Glutamatergic neuron (in vitro differentiated cells): ENCODE measurements at regions not wholly inside any gene's neighbourhood (a gene's known extent, or its start where the extent isn't known, plus 50 kb on each side); places are given as distances from the start of the nearest gene placed in this dataset.

Source experiments
- DNase-seq: peaks from one replicate; pipeline ENCODE4 v3.0.0; 2022
- H3K27ac Mint-ChIP-seq: one replicate; pipeline ENCODE4 v1.8.0; 2020; ENCODE audit warnings: mild to moderate bottlenecking, mixed read lengths, inconsistent platforms; ENCODE audit not compliant: unreplicated experiment
- H3K27me3 Mint-ChIP-seq: one replicate; pipeline ENCODE4 v1.8.0; 2020; ENCODE audit warnings: mild to moderate bottlenecking, moderate library complexity, mixed read lengths, inconsistent platforms; ENCODE audit not compliant: unreplicated experiment
- H3K36me3 Mint-ChIP-seq: one replicate; pipeline ENCODE4 v1.8.0; 2020; ENCODE audit warnings: mild to moderate bottlenecking, mixed read lengths, inconsistent platforms; ENCODE audit not compliant: unreplicated experiment
- H3K4me1 Mint-ChIP-seq: one replicate; pipeline ENCODE4 v1.8.0; 2020; ENCODE audit warnings: mild to moderate bottlenecking, low read depth, mixed read lengths, inconsistent platforms; ENCODE audit not compliant: unreplicated experiment
- H3K4me3 Mint-ChIP-seq: one replicate; pipeline ENCODE4 v1.8.0; 2020; ENCODE audit warnings: mild to moderate bottlenecking, mixed read lengths, inconsistent platforms; ENCODE audit not compliant: unreplicated experiment
- H3K9me3 Mint-ChIP-seq: one replicate; pipeline ENCODE4 v1.8.0; 2020; ENCODE audit warnings: mild to moderate bottlenecking, moderate library complexity, mixed read lengths, inconsistent platforms; ENCODE audit not compliant: unreplicated experiment
- CTCF ChIP-seq: fragments of 200-600 bp; sonication (generic); IDR thresholded peaks from one replicate; pipeline ENCODE4 v1.5.0; 2021; ENCODE audit not compliant: partially characterized antibody, unreplicated experiment

- H3K4me1 Mint-ChIP-seq = no peaks in the 10 kb centered on the region
- no peak for DNase-seq
- H3K9me3 Mint-ChIP-seq = peaks cover 7% of the 10 kb centered on the region
- H3K36me3 Mint-ChIP-seq = no peaks in the 10 kb centered on the region
- H3K27me3 Mint-ChIP-seq = peaks cover 3% of the 10 kb centered on the region
- no peak for TF ChIP-seq CTCF
- H3K4me3 Mint-ChIP-seq = no peak overlapping the region
- H3K27ac Mint-ChIP-seq = no peak overlapping the region
These were observed 70.1 kb upstream of the VRK1 start for GRCh38 chr14:96727073-96727472.

GRCh38 chr14:96727491-96727890 is 69.7 kb upstream of the VRK1 start:
- H3K9me3 Mint-ChIP-seq = peaks cover 7% of the 10 kb centered on the region
- no peaks in the 10 kb centered on the region for H3K36me3 Mint-ChIP-seq
- H3K4me1 Mint-ChIP-seq = no peaks in the 10 kb centered on the region
- no peak overlapping the region for H3K4me3 Mint-ChIP-seq
- DNase-seq = no peak
- no peak overlapping the region for H3K27ac Mint-ChIP-seq
- TF ChIP-seq CTCF = no peak
- H3K27me3 Mint-ChIP-seq = peaks cover 3% of the 10 kb centered on the region

- H3K27me3 Mint-ChIP-seq = peaks cover 3% of the 10 kb centered on the region
These were observed 69.0 kb upstream of the VRK1 start for GRCh38 chr14:96727980-96728717.

GRCh38 chr14:96729889-96730288 is 67.3 kb upstream of the VRK1 start:
- H3K27me3 Mint-ChIP-seq = peaks cover 2% of the 10 kb centered on the region
- no peaks in the 10 kb centered on the region for H3K36me3 Mint-ChIP-seq
- no peak for DNase-seq
- no peaks in the 10 kb centered on the region for H3K4me1 Mint-ChIP-seq
- no peak overlapping the region for H3K27ac Mint-ChIP-seq
- no peak for TF ChIP-seq CTCF
- no peak overlapping the region for H3K4me3 Mint-ChIP-seq
- peaks cover 7% of the 10 kb centered on the region for H3K9me3 Mint-ChIP-seq

More at GRCh38 chr14:96727980-96728717, 69.0 kb upstream of the VRK1 start:
- H3K9me3 Mint-ChIP-seq = peaks cover 7% of the 10 kb centered on the region
- no peak overlapping the region for H3K27ac Mint-ChIP-seq
- H3K4me1 Mint-ChIP-seq = no peaks in the 10 kb centered on the region
- no peak for TF ChIP-seq CTCF
- H3K36me3 Mint-ChIP-seq = no peaks in the 10 kb centered on the region
- no peak overlapping the region for H3K4me3 Mint-ChIP-seq
- no peak for DNase-seq

GRCh38 chr14:96730386-96730785 is 66.8 kb upstream of the VRK1 start:
- Mint-ChIP-seq H3K9me3 (peaks cover 4% of the 10 kb centered on the region), H3K27me3 (no peaks in the 10 kb centered on the region), H3K4me3 (no peak overlapping the region), H3K4me1 (no peaks in the 10 kb centered on the region), H3K36me3 (no peaks in the 10 kb centered on the region), H3K27ac (no peak overlapping the region)
- TF ChIP-seq CTCF = no peak
- DNase-seq = no peak
